ENCODE measurements at regions not wholly inside any gene's neighbourhood (a gene's known extent, or its start where the extent isn't known, plus 50 kb on each side); places are given as distances from the start of the nearest gene placed in this dataset.

DNA sequence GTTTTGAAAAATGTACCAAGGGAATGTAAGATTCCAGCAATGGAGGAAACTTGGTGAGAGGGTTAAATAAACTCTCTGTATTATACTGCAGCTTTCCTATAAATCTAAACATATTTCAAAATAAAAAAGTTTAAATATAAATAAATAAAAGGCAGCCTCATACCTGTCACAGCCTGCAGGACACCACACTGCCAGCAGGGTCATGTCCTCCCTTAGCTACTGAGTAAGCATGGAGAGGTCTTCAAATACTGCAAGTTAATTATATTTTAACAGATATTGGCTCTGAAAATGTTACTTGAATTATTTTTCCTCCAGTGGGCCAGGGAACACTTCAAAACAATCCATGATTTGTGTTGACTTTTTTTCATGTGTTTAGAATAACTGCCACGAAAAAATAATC, 852.8 kb upstream of the PCDH7 start:
- Histone ChIP-seq H3K27ac (no peak overlapping the region), H3K4me3 (no peak overlapping the region), H3K4me1 (ENCODE audit: insufficient read depth) (no peaks in the 10 kb centered on the region), H3K9me3 (no peaks in the 10 kb centered on the region), H3K27me3 (no peaks in the 10 kb centered on the region), H3K36me3 (no peaks in the 10 kb centered on the region)
- intact Hi-C loops (cut with DNase I) = no loop called here
- DNase-seq = no peak
- WGBS, 3 donors = 2 to 3% (median 2%) methylated on average over 1 of the region's 1 CpG
- TF ChIP-seq EP300 (IDR thresholded peaks at IDR 0.05) = no peak
- TF ChIP-seq, protein P1, sequence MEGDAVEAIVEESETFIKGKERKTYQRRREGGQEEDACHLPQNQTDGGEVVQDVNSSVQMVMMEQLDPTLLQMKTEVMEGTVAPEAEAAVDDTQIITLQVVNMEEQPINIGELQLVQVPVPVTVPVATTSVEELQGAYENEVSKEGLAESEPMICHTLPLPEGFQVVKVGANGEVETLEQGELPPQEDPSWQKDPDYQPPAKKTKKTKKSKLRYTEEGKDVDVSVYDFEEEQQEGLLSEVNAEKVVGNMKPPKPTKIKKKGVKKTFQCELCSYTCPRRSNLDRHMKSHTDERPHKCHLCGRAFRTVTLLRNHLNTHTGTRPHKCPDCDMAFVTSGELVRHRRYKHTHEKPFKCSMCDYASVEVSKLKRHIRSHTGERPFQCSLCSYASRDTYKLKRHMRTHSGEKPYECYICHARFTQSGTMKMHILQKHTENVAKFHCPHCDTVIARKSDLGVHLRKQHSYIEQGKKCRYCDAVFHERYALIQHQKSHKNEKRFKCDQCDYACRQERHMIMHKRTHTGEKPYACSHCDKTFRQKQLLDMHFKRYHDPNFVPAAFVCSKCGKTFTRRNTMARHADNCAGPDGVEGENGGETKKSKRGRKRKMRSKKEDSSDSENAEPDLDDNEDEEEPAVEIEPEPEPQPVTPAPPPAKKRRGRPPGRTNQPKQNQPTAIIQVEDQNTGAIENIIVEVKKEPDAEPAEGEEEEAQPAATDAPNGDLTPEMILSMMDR (IDR thresholded peaks at IDR 0.05) = no peak
- no peak for TF ChIP-seq POLR2A (IDR thresholded peaks at IDR 0.05)

DNA sequence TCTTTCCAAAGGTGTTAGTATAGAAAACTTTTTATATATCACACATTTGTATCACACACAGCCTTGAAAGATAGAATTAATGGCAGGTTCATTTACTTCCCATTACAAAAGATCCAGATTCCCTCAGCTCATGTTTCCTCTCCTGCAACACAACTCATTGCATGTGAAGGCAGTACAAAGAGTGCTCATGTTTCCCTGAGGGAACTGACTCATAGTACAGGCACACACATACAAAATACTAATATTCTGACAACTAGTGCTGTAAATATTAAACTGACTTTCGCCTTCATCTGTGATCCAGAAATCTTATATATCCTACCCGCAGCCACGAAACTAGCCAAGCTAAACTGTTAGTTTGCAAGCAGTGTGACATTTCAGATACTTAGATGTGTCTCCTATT, 819.8 kb upstream of the PCDH7 start:
- Histone ChIP-seq H3K27me3 (no peaks in the 10 kb centered on the region), H3K9me3 (no peaks in the 10 kb centered on the region), H3K4me1 (ENCODE audit: insufficient read depth) (no peaks in the 10 kb centered on the region), H3K27ac (no peak overlapping the region), H3K4me3 (no peak overlapping the region), H3K36me3 (no peaks in the 10 kb centered on the region)
- TF ChIP-seq, protein P1 (IDR thresholded peaks at IDR 0.05) = no peak
- no peak for TF ChIP-seq POLR2A (IDR thresholded peaks at IDR 0.05)
- no peak for TF ChIP-seq EP300 (IDR thresholded peaks at IDR 0.05)
- DNase-seq = no peak
- intact Hi-C loops (cut with DNase I) = no loop called here
- WGBS, 3 donors = 93 to 97% (median 96%) methylated on average over 3 of the region's 3 CpGs

DNA sequence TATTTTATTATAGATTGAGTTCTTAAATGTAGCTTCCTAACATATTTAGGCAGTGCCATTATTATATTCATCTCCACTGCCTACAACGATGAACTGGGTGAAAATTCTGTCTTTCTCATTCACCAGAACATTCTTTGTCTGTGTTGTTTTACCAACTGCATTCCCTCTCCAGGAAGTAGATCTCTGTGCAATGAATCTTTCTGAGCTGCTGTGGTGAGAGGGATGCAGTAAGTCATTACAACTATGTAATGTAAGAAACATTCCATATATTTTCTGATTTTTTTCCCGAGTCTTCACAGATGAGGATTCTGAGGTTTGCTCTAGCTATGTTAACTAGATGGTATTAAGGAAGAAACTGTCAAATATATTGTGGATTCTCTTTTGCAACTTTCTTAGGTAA, 811.9 kb upstream of the PCDH7 start:
- Histone ChIP-seq H3K4me3 (no peak overlapping the region), H3K36me3 (no peaks in the 10 kb centered on the region), H3K27me3 (no peaks in the 10 kb centered on the region), H3K27ac (no peak overlapping the region), H3K9me3 (no peaks in the 10 kb centered on the region), H3K4me1 (ENCODE audit: insufficient read depth) (no peaks in the 10 kb centered on the region)
- DNase-seq = no peak
- no peak for TF ChIP-seq EP300 (IDR thresholded peaks at IDR 0.05)
- intact Hi-C loops (cut with DNase I) = no loop called here
- WGBS, 3 donors = 49 to 72% (median 64%) methylated on average over 2 of the region's 2 CpGs

DNA sequence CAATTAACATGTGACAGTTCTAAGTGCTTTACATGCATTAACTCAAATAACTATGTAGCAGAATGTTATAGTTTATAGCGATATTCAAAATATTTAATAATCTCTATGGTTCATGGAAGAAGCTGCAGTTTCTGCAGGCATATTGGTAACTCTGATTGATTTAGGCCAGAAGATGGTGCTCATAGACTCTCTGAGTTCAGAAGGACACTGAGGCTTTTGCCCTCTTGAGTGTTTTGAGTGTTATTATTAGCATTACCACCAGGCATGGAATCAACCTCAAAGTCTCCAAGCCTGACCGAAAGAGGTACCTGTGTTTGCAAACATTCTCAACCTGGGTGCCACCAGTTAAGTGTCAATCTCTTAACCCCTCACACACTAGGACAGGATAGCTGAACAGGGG, 792.3 kb upstream of the PCDH7 start:
- Histone ChIP-seq H3K9me3 (no peaks in the 10 kb centered on the region), H3K4me1 (ENCODE audit: insufficient read depth) (no peaks in the 10 kb centered on the region), H3K36me3 (no peaks in the 10 kb centered on the region), H3K27ac (no peak overlapping the region), H3K27me3 (no peaks in the 10 kb centered on the region), H3K4me3 (no peak overlapping the region)
- intact Hi-C loops (cut with DNase I) = no loop called here
- WGBS, 3 donors = 79 to 94% (median 81%) methylated on average over 2 of the region's 2 CpGs
- TF ChIP-seq, protein P1 (IDR thresholded peaks at IDR 0.05) = no peak
- TF ChIP-seq EP300 (IDR thresholded peaks at IDR 0.05) (no peak), POLR2A (IDR thresholded peaks at IDR 0.05) (no peak)
- DNase-seq = no peak

DNA sequence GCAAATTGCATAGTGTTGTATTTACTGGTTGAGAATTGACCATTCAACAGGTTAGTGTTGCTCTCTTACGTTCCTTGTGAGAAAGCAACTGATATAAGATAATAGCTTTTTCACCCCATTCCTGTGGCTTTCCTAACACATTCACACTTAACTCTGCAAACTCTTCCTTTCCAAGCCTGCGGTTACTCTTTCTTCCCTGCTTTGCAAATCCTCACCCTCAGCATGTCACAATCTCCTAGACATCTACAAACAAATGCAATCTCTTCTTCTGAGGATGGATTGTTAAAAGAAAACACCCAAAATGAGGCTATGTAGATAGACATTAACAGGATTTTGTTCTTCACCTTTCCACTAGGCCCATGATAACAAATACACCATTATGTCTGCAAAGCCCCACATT, 771.7 kb upstream of the PCDH7 start:
- H3K9me3 ChIP-seq = no peaks in the 10 kb centered on the region
- WGBS, 3 donors = 86 to 93% (median 91%) methylated on average over 2 of the region's 2 CpGs
- intact Hi-C loops (cut with DNase I) = no loop called here
- H3K27ac ChIP-seq = no peak overlapping the region
- no peaks in the 10 kb centered on the region for H3K4me1 ChIP-seq (ENCODE audit: insufficient read depth)
- TF ChIP-seq EP300 (IDR thresholded peaks at IDR 0.05) (no peak), POLR2A (IDR thresholded peaks at IDR 0.05) (no peak)
- TF ChIP-seq, protein P1 (IDR thresholded peaks at IDR 0.05) = no peak
- no peaks in the 10 kb centered on the region for H3K36me3 ChIP-seq
- no peak overlapping the region for H3K4me3 ChIP-seq
- no peak for DNase-seq
- H3K27me3 ChIP-seq = no peaks in the 10 kb centered on the region
